ENCODE measurements at regions not wholly inside any gene's neighbourhood (a gene's known extent, or its start where the extent isn't known, plus 50 kb on each side); places are given as distances from the start of the nearest gene placed in this dataset.

GRCh38 chr7:115721293-115722217 lies 309.0 kb downstream of the TFEC start:
- Mint-ChIP-seq H3K36me3 (ENCODE audit: low read depth) (no peaks in the 10 kb centered on the region), H3K9me3 (no peaks in the 10 kb centered on the region), H3K27me3 (ENCODE audit: insufficient read depth) (no peaks in the 10 kb centered on the region), H3K27ac (no peak overlapping the region), H3K4me1 (peaks cover 4% of the 10 kb centered on the region), H3K4me3 (no peak overlapping the region)
- TF ChIP-seq CTCF (conservative IDR thresholded peaks at IDR 0.05) = no peak
- Histone ChIP-seq H3K9ac (ENCODE audit: extremely low read depth, low read length, poor library complexity, severe bottlenecking) (no peak overlapping the region), H3K36me3 (ENCODE audit: control insufficient read depth, insufficient read depth, low read length) (no peaks in the 10 kb centered on the region), H3K4me1 (ENCODE audit: control insufficient read depth, insufficient read depth, low read length) (no peaks in the 10 kb centered on the region), H3K4me3 (ENCODE audit: low read length) (no peak overlapping the region), H3K27ac (ENCODE audit: low read depth, low read length) (no peak overlapping the region), H3K9me3 (ENCODE audit: control insufficient read depth, low read length) (no peaks in the 10 kb centered on the region), H3K27me3 (ENCODE audit: control insufficient read depth, insufficient read depth, low read length, poor library complexity, severe bottlenecking) (no peaks in the 10 kb centered on the region)
- WGBS, 2 experiments (ENCODE audit: insufficient coverage in 1 of 2, insufficient read length in 1 of 2) = 94% methylated on average over 4 of the region's 5 CpGs; no CpG with 5 or more reads in 1 of the 2 experiments
- DNase-seq = no peak

- Histone ChIP-seq H3K4me1 (ENCODE audit: control insufficient read depth, insufficient read depth, low read length) (no peaks in the 10 kb centered on the region), H3K4me3 (ENCODE audit: low read length) (no peak overlapping the region), H3K27ac (ENCODE audit: low read depth, low read length) (no peak overlapping the region), H3K36me3 (ENCODE audit: control insufficient read depth, insufficient read depth, low read length) (no peaks in the 10 kb centered on the region), H3K27me3 (ENCODE audit: control insufficient read depth, insufficient read depth, low read length, poor library complexity, severe bottlenecking) (no peaks in the 10 kb centered on the region), H3K9me3 (ENCODE audit: control insufficient read depth, low read length) (no peaks in the 10 kb centered on the region), H3K9ac (ENCODE audit: extremely low read depth, low read length, poor library complexity, severe bottlenecking) (no peak overlapping the region)
- WGBS, 2 experiments (ENCODE audit: insufficient coverage in 1 of 2, insufficient read length in 1 of 2) = 86 to 92% methylated on average over 4 to 5 of the region's 5 CpGs
- peaks cover 4% of the 10 kb centered on the region for H3K4me1 Mint-ChIP-seq
- no peak for TF ChIP-seq CTCF (conservative IDR thresholded peaks at IDR 0.05)
- no peaks in the 10 kb centered on the region for H3K36me3 Mint-ChIP-seq (ENCODE audit: low read depth)
- DNase-seq = no peak
- H3K27ac Mint-ChIP-seq = peak overlapping the region; percentile 67
- H3K9me3 Mint-ChIP-seq = no peaks in the 10 kb centered on the region
- no peaks in the 10 kb centered on the region for H3K27me3 Mint-ChIP-seq (ENCODE audit: insufficient read depth)
- no peak overlapping the region for H3K4me3 Mint-ChIP-seq
Measured at GRCh38 chr7:115719963-115720362, 310.6 kb downstream of the TFEC start.

- Histone ChIP-seq H3K9me3 (ENCODE audit: control insufficient read depth, low read length) (no peaks in the 10 kb centered on the region), H3K36me3 (ENCODE audit: control insufficient read depth, insufficient read depth, low read length) (no peaks in the 10 kb centered on the region), H3K4me1 (ENCODE audit: control insufficient read depth, insufficient read depth, low read length) (no peaks in the 10 kb centered on the region), H3K27ac (ENCODE audit: low read depth, low read length) (no peak overlapping the region), H3K27me3 (ENCODE audit: control insufficient read depth, insufficient read depth, low read length, poor library complexity, severe bottlenecking) (no peaks in the 10 kb centered on the region), H3K4me3 (ENCODE audit: low read length) (no peak overlapping the region), H3K9ac (ENCODE audit: extremely low read depth, low read length, poor library complexity, severe bottlenecking) (no peak overlapping the region)
- no peak for DNase-seq
- no peaks in the 10 kb centered on the region for H3K27me3 Mint-ChIP-seq (ENCODE audit: insufficient read depth)
- no peaks in the 10 kb centered on the region for H3K9me3 Mint-ChIP-seq
- no peak for TF ChIP-seq CTCF (conservative IDR thresholded peaks at IDR 0.05)
- no peak overlapping the region for H3K27ac Mint-ChIP-seq
- H3K36me3 Mint-ChIP-seq (ENCODE audit: low read depth) = no peaks in the 10 kb centered on the region
- no peaks in the 10 kb centered on the region for H3K4me1 Mint-ChIP-seq
- WGBS, 2 experiments (ENCODE audit: insufficient coverage in 1 of 2, insufficient read length in 1 of 2) = 92% methylated on average over 5 to 6 of the region's 6 CpGs
- no peak overlapping the region for H3K4me3 Mint-ChIP-seq
Measured at GRCh38 chr7:115709664-115710063, 320.9 kb downstream of the TFEC start.

Data from endodermal cell (in vitro differentiated cells).